ENCODE measurements at regions not wholly inside any gene's neighbourhood (a gene's known extent, or its start where the extent isn't known, plus 50 kb on each side); places are given as distances from the start of the nearest gene placed in this dataset.

DNA sequence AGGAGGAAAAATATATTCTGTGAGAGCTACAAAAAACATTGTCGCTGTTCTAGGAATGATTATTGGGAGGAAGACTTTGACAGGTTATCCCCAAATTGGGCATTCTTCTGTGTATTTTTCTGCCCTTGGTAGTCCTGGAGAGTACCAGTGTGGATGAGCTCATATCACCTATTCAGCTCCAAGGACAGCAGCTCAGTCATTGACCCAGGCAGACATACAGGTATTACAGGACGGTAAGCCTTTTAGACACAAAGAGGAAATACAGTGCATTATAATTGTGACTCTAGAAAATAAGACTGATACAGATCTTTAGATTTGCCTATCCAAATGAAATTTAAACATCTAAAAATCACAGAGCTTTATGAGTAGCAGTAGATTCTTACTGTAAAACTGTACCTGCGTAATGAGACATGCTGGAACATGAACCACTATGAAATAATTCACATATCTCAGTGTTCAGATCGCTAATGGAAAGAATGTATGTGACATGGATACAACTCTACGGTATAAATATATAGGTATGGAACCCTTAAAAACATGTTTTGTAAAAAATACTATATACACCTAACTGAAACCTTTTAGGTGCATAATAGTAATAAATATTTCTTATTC lies 56.0 kb downstream of the PLK2 start:
- no peak for DNase-seq (ENCODE audit: low spot score)

DNA sequence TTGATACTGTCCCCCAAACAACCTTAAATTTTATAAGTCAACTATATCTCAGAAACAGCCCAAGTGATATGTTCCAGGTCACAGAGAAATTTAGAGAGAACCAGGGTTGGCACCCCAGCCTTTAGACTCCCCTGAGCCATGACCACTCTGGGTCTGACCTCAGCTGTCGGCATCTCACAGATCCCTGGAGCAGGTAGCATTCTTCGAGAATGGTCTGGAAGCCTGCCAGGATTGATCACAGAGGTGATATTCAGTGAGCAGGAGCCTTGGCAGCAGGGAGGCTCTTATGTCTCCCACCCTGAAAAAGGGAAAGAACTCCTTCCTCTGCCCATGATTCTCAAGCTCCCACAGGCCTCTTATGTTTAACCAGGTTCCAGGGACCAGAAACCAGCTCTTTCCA lies 58.2 kb downstream of the PLK2 start:
- no peak for DNase-seq (ENCODE audit: low spot score)

DNA sequence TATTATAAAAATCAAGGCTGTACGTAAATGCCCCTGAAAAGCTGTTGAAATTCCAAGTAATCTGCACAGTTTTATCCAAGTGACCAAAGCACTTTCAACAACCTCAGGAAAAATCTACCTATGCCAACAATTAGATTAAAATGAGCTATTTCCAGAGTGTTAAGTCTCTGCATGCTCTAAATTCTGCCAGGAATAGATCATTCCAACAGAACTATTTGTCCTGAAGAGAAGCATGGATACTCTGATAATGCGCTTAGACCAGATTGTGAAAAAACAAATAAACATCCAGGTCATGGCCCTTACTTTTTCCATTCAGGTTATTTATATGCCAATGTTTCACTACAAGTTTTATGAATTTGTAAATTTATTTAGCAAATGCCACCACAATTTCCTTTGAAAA lies 59.1 kb downstream of the PLK2 start:
- no peak for DNase-seq (ENCODE audit: low spot score)

DNA sequence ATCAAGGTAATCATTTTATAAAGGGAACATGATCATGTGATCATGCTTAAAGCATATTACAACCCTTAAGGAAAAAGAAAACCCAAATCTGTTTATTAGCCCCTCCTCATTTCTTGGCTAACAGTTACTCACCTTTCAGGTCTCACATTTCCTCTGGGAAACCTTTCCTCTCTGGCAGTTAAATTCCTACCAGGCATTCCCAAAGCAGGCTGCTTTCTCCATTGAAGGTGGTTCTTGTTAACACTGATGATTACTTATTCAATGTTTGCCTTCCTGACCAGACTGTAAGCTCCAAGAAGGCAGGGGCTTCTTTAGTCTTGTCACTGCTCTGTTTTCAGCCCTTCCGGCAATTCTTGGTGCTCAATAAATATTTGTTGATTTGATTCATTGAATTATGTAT lies 59.9 kb downstream of the PLK2 start:
- DNase-seq (ENCODE audit: low spot score): no peak

DNA sequence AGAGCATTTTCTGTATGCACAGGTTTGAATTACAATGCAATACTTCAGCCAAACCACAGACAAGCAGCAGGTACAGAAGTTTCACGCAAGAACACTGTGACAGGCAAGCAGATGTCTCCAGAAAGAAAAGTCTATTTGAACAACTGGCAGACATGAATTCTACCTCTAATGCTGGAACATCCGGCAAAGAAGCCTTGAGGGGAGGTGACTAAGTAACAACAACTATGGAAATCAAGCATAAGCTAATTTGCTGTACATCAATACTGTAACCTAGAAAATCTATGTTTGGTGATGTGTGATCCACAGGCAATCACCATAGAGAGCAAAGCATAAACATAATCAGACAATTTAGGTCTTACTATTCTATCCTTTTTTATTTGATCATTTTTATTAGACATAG lies 65.5 kb downstream of the PLK2 start:
- no peak for DNase-seq (ENCODE audit: low spot score)

DNA sequence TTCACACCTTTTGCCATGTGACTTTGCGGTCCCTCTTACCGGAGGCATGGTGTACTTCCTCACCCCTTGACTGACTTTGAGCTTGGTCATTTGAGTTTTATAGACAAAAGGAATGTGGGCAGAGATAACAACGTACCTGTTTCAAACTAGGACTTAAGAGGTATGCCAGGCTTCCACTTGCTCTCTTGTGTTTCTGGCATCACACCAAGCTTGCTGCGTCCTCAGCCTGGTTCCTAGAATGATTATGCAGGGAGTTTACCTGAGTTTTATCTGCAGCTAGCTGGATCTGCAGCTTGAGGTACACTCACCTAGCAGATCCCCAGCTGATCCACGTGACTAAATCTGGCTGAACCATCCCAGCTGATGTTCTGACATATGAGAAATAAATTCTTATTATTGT lies 66.2 kb downstream of the PLK2 start:
- no peak for DNase-seq (ENCODE audit: low spot score)

DNA sequence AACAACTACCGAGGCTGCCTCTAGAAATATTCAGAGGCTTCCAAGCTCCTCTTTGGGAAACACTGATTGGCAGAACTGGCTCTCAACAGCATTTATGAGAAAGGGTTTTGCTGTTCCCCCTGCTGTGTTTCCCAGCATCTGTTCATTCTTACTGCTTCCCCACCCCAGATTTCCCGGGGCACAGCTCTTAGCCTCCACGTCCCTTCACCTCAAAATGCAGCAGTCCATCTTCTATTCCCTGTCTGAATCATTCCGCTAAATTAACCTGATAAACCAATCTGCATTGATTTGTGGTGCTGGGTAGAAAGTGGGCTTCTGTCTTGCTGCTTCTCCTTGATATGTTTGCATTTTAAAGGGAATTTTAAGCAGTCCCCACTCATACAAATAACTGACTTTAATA lies 67.4 kb downstream of the PLK2 start:
- no peak for DNase-seq (ENCODE audit: low spot score)

DNA sequence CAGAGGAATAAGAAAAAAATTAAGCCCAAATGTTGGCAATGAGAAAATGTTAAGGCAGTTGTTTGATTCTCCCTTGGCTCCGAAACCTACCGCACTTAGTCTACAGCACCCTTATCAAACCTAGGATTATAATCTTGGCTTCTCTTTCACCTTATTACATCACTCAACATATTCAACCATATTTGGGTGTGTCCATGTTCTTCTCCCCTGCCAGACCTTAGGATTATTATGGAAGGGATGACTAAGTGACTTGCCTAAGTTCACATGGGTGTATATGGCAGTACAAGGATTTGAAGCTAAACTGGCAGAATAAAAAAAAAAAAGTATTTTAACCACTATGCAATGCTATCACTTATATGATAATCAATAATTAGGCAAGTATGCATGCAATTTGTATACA lies 76.4 kb downstream of the PLK2 start:
- DNase-seq (ENCODE audit: low spot score): no peak

DNA sequence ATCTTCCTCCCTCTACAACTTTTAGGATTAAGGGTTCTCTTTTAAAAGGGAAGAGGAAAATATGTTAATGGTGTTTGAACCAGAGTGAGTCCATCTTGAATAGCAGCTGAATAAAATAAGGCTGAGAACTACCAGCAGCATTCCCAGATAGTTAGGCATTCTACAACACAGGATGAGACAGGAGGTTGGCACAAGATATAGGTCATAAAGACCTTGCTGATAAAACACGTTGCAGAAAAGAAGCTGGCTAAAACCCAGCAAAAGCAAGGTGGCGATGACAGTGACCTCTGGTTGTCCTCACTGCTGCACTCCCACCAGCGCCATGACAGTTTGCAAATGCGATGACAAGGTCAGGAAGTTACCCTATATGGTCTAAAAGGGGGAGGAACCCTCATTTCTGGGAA lies 77.8 kb downstream of the PLK2 start:
- no peak for DNase-seq (ENCODE audit: low spot score)

DNA sequence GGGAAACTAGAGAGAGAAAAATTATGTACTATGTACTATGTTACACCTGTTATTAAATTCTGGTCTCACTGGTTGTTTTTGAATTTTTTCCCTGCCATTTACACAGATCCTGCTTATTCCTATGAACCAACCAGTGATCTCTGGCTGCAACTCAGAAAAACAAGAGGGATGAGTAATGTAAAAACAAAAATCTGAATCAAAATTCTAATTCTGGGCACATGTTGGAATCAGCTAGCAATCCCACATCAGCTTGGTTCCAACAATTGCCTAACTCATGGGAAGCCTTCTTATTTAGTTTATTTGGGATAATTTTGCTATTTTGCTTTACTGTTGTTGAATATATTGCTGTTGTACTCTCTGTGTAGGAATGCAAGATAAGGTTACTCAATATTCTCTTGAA lies 78.3 kb downstream of the PLK2 start:
- DNase-seq (ENCODE audit: low spot score): no peak

DNA sequence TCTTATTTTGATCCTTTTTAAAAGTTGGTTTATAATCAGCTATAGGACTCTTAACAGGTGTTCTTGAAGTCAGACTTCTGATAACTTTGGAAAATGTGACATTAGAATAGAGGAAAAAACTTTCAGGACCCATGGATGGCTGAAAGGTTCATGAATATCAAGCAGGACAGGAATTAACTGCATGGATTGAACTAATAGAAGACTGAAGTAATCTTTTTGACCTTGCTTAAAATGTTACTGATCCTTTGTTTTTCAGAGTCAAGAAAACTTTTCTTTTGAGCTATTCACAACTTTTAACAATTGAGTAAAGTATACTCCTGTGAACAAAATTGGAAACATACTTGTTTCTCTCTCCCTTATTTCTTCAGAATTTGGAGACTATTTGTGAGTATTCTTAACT lies 79.2 kb downstream of the PLK2 start:
- no peak for DNase-seq (ENCODE audit: low spot score)

DNA sequence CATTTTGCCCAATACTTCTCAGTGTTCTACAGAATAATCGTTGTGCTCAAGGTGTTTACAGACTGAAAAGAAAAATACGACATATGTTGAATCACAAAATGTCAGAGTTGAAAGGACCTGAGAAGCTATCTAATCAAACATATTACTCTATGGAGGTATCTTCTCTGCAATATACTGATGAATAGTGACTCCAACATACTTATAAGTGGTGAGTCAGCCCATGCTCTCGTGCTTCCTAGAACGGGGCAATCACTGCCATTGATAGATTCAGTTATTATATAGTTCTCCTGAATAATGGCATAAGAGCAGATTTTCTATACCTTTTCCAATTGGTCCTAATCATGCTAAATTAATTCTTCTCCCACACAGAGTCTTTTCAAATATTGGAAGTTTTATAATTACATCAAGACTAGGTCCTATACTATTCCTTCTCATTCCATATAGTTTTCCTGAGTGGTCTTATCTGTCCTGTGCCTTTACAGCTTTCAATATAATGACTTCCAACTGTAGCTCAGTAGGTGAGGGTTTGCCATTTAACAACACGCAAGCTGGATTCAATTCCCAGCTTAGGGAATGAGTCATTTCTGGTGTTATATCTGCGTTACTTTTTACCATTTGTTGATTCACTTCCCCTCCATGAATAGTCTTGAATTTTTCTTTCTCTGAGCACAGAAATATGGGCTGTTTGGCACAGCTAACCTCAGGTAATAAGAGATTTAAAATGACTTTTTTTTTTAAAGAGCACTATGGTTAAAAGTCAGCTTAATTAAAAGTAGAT lies 81.1 kb downstream of the PLK2 start:
- no peak for DNase-seq (ENCODE audit: low spot score)

DNA sequence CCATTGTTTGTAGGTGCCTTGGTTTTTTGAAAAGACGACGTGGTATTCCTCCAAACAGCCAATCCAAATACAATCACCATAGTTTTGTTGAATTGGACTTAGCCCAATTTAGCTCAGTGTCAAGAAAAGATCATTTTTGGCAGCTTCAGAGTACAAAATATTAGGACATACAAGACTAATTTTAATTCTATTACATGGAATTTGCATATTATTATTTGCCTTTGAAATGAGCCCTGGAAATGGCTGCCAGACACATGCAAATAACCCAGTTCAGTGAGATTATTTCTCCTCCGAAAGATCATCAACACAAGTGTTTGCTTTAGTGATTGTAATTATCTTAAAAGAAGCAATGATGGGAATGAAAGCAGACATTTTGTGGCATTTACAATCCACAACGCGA lies 89.3 kb downstream of the PLK2 start:
- DNase-seq (ENCODE audit: low spot score): no peak

DNA sequence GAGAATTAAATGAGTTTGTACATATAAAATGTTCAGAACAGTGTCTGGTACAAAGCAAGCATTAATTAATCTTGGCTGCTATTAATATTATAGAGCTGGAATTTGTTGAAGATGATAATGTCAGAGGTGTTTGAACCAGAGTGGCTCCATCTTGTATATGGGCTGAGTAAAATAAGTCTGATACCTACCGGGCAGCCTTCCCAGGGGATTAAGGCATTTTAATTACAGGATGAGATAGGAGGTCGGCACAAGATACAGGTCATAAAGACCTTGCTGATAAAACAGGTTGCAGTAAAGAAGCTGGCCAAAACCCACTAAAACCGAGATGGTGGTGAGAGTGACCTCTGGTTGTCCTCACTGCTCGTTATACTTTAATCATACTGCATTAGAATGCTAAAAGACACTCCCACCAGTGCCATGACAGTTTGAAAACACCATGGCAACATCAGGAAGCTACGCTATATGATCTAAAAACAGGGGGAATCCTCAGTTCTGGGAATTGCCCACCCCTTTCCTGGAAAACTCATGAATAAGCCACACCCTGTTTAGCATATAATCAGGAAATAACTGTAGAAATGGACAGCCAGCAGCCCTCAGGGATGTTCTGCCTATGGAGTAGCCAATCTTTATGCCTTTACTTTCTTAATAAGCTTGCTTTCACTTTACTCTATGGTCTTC lies 90.2 kb downstream of the PLK2 start:
- no peak for DNase-seq (ENCODE audit: low spot score)

DNA sequence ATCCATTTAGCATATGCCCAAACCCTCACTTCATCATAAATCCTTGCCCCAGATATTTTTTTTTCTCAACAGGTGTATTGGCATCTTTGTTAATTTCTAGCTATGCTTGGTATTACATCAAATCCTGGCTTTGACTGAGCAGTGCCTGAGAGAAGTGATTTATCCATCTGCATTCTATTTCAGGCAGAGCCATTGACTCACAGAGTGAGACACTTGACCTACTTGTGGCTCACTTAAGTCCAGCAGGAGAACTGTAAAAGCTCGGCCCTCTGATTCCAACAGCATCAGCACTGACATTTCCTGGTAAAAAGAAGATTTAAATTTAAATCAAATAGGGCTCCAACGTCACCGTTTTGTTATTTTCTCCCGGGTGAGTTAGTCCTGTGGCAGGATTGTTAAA lies 93.4 kb downstream of the PLK2 start:
- DNase-seq (ENCODE audit: low spot score): no peak

DNA sequence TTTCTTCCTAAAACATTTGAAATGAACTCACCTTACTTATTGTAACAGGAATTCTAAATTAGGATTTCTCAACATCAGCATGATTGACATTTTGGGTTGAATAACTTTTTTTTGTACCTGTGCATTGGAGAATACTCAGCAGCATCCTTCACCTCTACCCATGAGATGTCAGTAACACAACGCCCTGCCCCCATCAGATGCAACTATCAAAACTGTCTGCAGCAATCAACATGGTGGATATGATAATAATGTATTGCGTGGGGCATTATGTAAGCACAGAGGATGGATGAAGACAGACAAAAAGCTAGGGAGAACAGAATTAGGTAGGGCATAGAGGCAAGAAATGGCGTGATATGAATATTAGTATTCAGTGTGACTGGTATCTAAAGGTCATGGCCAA lies 94.1 kb downstream of the PLK2 start:
- DNase-seq (ENCODE audit: low spot score): no peak

DNA sequence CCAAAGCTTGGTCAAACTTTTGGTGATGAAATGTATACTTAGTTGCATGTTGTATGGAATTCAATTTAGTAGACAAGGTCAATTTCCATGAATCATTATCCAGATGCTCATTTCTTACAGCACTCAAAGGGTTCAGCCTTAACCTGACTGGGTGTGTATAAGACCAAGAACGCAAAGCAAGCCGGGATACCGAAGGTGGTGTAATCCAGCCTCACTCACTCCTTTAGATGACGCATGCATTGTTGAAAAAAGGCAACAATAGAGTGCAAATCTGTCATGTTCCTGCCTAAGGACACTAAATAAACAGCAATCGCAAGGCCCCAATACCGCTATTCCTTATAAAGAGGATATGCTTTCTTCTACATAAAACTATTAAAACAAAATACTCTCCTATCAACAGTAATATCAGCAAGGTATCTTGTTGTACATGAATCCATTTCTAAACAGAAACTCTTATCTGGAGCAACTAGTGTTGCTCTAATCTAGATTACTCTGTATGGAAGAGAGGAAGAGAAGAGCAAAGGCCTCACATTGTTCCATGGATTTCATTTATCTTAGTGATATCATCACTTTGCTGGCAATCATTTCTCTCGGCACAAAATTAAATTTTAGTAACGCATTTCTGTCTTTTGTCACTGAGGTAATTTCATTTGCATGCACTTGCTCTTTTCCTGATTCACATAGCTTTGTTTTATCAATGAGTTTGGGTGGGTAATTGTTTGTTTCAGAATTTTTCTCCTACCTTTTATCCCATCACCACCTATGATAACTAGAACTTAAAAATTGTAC lies 96.2 kb downstream of the PLK2 start:
- DNase-seq (ENCODE audit: low spot score): no peak

DNA sequence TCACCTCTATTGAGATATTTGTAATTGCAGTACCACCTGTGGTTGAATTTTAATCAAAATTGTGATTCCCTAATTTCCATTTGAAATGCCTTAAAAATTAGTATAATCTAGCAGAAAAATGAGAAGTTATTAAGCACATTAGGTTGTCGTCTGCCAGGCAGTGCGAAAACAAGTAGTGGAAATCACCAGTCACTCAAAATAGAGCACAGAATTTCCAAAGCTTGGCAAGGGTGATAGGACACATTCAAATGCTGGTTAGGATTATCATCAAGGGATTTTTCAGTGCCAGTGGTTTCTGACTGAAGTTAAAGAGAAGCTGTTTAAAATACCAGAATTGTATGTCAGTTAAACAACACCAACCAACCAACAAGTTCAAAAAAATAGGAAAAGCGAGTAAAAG lies 97.8 kb downstream of the PLK2 start:
- no peak for DNase-seq (ENCODE audit: low spot score)

DNA sequence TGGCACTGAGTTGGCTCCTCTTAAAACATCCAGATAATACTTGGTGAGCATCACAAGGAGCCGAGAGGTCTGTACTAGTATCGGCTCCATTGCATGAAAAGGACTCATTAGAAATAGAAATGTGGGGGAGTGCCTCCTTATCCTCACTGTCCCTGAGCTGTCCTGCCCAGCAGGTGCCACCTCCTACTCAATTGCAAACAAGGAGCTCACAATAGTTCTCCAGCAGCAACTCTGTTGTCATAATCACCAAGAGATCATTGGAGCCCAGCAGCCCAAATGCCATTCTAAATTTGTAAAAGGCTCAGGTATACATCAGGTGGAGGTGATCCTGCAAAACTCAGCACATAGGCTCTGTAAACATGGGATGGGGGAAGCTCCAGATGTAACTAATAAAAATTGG lies 99.1 kb downstream of the PLK2 start:
- no peak for DNase-seq (ENCODE audit: low spot score)

DNA sequence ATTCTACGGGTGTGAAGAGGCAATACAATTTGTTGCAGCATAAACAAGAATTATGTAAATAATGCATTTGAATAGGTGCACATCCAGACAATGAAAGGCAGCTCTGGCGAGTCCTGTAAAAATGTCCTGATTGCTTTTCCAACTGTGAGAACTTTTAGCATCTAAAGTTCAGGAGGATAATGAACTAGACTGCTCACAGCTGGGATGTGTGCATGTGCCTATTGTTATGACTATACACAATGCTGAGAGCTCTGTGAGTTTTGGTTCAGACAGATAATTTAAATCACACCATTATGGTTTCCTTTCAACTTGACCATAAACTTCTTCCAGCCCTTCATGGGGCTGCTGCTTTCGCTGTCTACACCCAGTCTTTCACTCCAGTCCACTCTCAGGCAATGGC lies 99.9 kb downstream of the PLK2 start:
- DNase-seq (ENCODE audit: low spot score): no peak

DNA sequence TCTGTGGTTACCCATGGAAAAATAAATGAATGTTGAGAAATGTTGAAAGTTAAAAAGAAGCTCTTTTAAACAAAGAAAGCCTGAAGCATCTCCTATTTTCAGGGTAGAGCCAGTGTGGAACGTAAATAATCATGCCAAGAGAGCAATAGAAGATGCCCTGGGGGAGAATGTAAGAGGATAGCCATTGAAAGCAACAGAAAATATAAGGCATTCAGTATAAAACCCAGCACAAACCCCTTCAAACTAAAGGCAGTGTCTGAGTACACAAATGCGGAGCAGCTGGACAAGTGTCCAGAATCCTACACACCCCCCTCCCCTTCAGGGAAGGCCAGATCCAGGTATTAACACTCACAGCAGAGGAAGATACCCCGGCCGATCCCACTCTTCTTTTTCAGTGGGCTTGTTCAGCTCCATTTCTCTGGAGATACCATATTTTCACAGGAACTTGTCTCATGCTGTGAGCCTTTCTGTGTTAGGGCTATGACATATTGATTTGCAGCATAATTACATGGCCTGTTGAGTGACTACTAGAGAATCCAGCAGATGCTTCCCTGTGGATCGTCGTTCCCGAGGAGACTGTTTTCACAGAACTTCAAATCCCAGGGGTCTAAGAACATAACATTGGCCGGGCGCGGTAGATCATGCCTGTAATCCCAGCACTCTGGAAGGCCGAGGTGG lies 101.2 kb downstream of the PLK2 start:
- DNase-seq (ENCODE audit: low spot score): no peak

DNA sequence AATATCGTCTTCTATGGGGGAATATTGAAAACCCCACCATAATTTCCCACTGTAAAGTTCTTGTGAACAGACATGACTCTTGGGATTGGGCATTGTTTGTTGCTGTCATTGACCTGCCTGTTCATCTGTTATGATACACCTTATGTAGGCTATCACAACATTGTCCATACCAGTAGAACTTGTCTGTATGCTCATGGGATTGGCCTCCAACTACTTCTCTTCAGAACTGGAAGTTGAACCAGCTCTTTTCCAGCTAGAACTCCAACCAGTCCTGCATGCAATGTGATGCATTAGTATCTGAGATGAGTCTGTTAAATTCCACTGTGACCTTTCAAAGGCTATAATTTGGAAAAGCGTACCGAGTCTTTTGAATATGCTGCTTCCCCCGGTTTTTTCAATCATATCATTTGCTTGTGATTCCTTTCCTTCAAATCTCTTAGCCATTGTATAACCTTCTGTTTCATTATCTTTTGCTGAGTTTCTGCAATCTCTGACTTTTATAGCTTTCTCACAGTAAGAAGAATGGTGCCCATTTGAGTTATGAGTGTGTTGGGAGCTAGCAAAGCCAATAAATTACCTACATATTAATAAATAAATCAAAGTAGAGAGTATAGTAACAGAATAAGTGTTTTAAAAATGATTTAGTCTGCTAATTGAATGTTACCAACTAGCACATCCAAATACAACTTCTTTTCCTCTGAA lies 101.9 kb downstream of the PLK2 start:
- DNase-seq (ENCODE audit: low spot score): no peak

Data from SW480 (cell line).